Activated T-cell treated with anti-CD3 and anti-CD28 coated beads for 24 hours (primary cell): ENCODE measurements at regions not wholly inside any gene's neighbourhood (a gene's known extent, or its start where the extent isn't known, plus 50 kb on each side); places are given as distances from the start of the nearest gene placed in this dataset.

Source experiments
- DNase-seq: peaks from one replicate; pipeline ENCODE4 v3.0.0-alpha.2; 2020; ENCODE audit warnings: low read depth

DNA sequence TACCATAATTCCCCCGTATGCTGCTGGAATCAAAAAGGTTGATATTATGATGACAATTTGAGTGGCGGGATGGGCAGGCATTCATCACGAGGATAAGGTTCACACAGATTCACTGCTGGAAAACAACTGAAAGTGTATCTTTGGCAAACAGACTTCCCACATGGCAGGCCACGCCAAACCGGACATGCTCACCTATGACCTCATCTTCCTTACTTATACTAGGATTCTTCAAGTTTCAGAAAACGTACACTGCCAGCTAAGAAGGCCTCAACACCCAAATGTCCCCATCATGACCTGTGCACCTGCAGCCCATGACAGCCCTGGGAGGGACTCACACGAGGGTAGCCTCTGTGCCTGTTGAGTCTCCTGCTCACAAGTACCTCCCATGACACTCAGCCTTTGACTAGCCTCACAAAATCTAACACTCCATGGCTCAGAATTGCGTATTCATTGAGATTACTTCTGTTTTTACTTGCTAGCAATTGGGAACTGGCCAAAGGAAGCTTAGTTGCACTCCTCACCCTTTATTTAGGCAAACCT, 259.0 kb upstream of the GHITM start:
- no peak for DNase-seq

DNA sequence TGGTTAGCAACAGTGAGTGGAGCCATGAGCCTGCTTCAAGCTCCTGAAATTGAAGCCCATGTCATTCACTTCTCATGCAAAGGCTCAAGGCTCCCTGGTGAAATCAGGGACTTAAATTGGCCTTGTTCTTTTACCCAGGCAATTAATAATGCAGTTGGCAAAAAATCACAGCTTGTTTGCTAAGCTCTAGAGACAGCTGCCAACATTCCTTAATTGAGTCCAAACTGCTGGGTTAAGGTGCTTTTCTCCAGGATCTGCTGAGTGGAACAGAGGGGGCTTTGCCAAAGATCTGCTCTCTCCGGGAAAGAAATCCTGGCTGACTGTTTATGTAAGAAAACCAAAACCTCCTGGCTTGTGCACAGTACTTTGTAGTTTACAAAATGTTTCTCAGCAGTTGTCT, 257.6 kb upstream of the GHITM start:
- DNase-seq, result no peak

DNA sequence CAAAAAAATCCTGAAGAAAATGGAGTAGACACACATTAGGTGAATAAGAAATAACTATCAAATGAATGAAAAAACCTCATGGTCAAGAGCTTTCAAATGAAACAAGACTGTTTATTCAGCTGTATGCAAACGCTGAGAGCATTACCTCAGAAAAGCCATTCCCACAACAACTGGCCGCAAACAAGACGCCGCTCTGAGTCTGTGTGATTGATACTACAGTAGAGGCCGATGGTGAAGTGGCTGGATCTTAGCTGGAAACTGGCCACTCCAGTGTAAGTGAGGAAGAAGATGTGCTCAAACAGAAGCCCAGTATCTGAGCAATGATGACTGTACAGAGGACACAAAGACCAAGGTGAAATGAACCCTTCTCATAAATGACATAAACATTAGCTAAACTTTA, 252.4 kb upstream of the GHITM start:
- no peak for DNase-seq

DNA sequence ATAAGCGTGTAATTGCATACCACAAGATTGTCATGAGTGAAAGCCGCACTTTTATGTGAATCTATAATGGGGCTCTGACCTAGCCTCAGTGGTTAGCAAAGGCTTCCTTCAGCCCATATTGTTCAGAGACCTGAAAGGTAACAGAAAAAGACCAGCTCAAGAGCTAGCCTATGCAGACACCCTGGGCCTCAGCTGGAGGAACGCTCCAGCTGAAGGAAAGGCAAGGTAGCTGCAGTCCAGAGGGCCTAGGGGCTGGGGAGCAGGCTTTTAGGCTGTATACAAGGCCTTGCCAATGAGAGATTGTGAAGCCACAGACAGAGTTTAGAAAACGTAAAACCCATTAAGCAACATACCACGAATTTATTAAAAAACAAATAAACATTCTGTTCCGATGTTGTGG, 246.6 kb upstream of the GHITM start:
- no peak for DNase-seq

DNA sequence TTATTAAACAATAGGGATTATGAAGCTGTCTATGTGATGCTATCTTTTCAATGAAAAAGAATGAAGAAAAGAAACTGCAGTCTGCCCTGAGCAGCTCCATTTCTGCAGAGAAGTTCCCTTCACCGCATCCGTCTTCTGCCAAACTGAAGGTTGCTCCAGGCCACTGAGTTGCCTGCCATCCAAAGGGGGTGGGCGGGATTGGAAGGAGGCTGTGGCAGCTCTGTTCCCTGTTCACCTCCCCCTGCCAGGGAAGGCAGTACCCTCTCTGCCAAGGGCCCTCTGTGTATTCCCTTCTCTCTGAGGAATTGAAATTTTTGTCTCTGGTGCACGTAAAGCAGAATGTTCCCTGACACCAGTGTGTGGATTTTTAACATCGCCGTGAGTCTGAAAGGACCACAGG, 243.1 kb upstream of the GHITM start:
- no peak for DNase-seq

DNA sequence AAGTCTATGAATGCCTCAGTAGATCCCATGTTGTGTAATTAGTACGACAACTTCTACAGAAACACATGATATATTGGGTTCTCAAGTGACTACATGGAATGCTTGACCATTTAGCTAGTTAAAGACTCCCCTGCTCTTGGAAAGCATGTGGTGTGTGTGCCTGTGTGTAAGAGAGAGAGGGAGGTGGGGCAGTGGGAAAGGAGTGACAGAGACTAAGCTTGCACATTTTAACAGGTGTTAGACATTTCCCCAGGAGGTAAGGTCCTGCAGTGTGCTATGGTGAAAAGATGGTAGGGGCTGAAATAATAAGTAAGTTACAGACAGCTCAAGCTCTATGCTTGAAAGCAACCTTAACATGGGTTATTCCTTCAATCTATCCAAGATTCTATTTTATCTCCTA, 241.7 kb upstream of the GHITM start:
- DNase-seq, result no peak

DNA sequence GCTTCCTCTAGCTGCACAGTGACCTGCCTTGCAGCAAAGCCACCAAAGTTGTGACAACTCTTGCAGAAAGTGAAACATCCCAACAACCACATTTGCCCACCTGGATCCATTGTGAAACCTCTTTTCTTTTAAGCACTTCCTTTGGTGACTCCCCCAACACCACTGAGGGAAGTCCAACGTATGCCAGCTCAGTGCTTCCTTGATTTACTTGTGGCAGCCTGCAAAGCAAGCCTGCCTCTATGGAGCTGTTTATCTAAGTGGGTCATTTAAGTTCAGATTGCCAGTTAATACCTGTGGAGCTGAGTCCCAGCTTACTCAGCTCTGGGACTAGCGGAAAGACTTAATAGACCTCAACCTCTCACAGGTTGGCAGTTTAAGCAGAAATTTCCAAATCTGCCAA, 230.8 kb upstream of the GHITM start:
- DNase-seq, result no peak

DNA sequence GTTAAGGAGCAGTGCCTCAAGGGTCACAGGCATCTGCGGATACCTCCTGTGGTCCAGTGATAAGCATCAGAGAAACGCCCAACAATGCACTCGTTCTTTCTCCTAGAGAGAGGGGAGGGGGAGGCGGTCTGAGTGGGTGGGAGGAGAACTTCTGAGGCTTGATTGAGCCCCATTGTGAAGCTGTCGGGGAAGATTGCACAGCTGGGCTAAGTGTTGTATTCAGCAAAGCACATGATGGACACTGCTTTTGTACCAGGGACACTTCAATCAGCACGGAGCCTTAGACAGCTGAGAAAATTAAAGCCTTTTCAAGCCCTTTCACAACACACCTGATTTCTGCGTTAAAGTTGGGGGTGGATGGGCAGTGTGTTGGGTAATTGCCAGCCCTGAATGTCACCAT, 230.3 kb upstream of the GHITM start:
- DNase-seq, result no peak

DNA sequence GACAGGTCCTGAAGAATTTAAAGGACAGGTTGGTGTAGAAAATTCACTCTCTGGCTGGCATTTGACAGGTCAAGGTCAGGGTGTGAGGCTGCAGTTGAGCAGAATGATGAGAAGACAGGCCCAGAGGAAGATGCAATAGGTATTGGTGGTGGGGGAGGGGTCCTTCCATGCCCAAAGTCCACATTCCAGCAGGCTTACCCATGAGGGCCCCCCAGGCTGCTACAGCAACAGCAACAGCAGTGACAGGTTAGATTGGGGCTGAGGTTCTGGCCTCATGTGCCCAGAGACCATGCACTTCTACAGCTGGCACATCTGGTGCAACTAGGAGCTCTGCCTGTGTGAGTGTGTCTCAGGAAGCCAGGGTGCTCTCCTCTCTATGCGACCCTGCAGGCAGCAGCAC, 223.5 kb upstream of the GHITM start:
- DNase-seq, result no peak

DNA sequence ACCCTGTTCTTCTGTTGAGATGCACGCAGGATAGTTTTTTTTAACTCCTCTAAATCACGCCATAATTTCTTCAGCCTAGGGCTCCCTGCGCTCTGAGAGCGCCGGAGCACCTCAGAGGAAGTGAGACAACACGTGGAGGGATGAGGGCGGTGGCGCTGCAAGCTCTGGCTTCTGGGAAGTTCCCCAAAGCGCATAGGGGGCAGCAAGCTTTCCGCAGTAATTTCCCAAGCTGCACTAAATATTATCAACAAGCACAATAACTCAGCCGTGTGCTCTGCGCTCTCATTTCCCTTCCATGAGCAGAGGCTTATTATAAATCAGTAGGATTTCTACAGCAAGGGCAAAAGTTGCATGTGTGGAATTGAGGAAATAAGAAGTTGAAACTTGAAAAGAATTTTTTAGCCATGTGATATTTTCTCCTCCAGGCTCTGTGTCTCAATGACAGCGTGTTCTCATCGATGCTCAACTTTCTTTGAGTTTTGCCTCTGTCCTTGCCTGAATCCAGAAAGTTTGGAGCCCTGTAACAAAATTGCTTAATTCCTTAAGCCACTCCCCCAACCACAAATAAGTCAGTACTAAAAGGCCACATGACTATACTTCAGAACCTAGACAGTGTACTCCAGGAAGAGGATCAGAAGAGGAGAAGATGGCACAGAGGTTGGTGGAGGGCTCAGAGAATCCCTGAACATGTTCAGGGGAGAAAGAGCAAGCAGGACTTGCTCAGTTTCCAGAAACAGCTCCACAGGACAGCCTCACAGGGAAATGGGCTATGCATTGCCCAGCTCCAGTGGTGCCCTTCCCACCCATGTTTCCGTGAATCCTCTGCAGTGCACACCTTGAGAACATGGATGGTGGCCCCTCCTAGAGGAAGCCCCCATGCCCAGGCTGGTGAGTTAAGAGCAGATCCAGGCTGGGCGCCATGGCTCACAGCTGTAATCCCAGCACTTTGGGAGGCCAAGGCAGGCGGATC, 221.5 kb upstream of the GHITM start:
- DNase-seq, result no peak

DNA sequence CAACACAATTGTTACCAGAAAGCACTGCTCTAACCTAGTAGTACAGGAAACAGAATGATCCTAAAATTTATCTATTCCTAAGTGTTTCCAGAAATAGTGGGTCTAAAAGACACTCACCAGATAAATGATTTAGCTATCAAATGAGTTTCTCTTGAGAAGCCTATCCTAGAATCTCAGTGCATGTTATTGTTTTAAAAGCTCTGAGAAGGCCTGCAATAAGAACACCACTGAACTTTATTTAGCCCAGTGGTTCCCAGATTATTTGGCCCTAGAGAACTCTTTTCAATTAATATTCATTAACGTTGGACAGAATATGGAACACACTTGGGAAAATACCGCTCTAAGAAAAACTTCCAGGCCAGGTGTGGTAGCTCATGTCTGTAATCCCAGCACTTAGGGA, 220.1 kb upstream of the GHITM start:
- DNase-seq, result no peak

DNA sequence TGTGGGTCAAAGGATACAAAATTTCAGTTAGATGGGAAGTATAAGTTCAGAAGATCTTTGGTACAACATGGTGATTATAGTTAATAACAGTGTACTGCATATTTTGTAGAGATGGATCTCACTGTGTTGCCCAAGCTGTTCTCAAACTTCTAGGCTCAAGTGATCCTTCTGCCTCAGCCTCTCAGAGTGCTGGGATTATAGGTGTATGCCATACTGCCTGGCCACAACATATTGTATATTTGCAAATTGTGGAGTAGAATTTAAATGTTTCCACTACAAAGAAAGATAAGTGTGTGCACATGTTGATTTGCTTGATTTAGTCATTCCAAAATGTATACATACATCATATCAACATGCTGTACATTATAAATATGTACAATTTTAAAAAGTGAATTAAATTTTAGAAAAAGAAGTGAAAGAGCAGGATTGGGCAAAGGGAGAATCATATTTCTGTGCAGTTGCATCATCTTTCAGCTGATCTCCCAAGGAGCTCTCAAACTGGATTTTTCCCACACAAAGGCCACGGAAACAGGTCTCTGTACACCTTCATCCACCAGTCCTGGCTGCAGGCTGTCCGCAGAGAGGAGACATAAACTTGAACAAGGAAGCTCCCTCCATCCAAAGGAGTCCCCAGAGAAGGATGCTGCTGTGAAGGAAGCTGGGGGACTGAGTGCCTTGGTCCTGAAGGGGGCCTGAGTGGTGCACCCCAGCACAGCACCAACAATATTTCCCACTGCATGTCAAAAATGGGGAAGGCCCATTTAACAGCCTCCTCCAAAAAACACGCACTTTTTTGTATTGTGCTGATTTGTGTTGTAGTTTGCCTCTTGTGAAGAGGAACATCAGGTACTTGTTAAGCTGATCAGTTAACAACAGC, 217.1 kb upstream of the GHITM start:
- DNase-seq, result no peak

DNA sequence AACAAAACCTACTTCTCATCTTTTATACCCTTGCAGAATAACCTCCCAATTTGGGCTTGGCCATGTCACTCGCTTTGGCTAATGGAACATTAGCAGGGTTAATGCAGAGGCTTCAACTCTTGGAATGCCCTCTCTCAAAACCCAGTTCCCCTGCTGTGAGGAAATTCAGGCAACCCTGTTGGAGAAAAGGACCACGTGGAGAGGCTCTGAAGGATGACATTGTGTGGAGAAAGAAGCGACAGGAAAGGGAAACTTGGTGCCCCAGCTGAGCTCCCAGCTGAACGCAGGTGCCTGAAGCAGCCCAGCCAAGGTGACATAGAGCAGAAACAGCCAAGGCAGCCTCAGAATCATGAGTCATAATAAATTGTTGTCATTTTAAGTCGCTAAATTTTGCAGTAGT, 214.2 kb upstream of the GHITM start:
- no peak for DNase-seq

DNA sequence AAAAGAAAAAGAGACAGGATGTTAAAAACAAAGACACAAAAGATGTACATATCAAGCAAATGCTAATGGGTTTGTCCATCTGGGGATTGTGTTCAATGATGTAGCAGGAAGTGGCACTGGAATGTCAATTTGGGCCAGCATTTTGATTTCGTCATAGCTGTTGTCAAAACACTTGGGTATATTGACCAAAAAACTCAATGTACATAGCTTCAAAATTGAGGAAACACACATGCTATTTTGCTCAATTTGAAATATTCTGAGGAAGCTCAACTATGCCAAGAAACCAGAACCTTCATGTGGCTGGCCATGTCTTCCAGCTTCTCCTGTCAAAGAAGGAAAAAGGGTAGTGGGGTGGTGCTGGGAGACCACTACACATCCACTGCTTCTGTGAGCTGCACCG, 212.7 kb upstream of the GHITM start:
- DNase-seq, result no peak

DNA sequence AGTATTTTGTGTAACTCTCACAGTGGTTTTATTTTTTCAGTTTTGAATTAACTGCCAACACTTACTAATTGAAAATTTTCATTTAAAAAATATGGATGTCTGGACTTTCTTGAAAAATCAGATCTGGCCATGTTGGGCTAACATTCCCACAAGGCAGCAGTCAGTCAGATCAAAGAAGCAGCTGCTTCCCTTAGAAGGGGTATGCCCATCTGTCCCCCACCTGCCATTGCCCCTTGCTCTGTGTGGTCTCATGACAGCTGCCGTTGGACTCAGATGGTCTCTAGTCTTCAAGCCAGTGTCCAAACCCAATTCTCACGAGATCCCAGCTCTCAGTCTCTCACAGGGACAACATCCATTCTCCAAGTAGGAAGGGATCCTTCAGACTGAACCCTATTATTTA, 212.1 kb upstream of the GHITM start:
- no peak for DNase-seq

DNA sequence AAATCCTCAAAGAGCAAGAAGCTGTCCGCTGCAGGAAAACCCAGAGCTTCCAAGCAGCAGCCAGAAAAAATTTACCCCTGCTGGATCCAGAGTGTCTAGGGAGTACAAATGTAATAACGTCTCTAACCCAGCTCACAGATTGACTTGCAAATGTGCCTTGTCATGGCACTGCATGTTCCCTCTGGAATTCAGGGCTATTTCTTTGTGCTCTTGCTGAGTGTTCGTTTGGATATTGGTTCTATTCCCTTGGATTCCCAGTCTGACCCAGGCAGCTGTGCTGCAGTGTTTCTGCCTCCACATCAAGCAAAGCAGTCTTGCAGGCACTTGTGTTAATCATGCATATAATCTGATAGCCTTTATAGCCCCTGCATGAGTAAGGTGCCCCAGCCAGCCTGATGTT, 209.9 kb upstream of the GHITM start:
- DNase-seq, result no peak

DNA sequence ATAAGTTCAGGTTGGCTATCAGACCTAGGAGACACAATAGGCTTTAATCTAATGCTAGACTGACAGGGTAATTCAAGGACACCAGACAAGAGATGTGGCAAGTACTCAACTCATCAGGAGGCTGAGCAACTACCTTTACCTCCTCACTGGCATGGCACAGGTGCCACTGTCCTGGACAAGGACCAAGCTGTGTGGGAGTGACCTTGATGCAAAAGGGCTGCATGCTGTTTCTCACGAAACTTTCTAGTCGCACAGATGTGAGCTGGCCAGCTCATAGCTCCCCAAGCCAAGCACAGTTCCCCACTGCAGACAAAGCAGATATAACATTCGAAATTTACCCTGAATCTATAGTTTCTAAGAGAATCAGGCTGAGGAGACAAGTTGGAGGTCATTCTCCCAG, 207.6 kb upstream of the GHITM start:
- DNase-seq, result no peak

DNA sequence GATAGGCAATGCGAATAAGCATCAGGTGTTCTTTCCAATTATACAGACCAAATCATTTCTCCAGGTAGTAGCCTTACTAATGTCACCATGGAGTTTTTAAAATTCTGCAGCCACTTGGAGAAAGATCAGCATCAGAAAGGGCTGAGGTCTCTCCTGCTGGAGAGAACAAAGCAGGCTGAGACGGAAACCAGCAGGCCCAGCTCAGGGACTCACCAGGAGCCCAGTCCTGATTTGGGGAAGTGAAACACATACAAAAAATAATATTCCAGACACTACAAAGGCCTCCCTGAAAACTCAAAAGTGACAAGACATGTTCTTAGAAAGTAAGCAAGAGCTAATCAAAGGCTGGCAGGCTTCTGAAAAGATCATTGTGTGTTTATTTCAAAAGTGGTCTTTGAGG, 207.1 kb upstream of the GHITM start:
- no peak for DNase-seq

DNA sequence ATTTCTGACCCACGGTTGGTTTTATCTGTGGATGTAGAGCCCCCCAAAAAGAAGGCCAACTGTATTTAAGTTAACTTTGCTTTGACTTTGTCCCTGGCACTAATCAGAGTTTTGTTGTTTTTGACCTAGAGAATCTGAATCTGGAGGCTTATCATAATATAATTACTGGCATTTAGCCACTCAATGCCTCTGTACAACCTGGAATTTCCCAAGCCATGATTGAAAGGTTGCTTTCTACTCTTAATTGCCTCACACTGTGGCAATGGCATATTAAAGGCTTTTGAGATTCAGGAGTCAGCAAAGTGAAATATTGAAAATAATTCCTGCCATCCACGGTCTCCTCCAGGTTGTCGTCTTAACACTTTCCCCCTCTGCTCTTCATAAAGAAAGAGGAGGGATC, 205.2 kb upstream of the GHITM start:
- no peak for DNase-seq

DNA sequence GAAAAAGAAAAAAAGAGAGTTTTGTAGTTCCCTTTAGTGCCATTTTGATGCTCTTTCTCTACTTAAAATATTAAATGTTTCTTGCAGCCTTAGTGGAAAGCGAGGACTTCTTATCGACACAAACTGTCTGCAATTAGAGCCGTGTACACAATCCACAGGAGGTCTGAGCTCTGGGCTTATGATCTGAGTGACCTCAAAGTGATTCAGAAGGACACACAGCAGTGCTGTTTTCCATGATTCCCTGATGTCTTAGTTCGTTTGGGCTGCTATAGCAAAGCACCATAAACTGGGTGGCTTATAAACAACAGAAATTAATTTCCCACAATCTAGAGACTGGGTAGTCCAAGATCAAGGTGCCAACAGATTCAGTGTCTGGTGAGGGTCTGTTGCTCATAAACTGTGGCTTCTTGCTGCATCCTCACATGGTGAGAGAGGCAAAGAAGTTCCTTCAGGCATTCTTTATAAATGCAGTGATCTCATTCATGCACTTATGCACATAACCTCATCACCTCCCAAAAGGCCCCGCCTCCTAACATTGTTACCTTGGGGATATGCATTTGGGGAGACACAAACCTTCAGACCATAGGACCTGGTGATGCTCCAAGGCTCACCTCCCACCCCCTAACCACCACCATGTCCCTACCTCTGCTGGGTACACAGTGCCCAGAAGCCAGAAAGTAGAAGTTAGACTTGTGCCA, 204.5 kb upstream of the GHITM start:
- no peak for DNase-seq

DNA sequence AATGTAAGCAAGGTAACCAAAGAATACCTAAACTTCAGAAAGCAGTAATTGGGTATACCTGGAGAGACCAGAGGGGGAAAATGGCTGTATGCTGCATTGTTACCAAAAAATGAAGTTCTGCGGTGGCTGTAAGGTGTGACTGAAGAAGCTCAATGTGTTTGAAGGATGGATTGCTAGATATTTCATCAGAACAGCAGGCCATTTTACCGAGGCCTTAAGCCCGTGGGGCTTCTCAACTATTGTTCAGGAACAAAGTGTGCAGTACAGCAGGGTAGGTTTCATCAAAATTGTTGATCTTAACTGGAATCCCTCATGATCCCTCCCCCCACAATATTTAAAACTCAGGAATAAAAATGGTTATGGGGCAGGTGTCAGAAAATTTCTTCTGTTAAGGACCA, 204.0 kb upstream of the GHITM start:
- no peak for DNase-seq

DNA sequence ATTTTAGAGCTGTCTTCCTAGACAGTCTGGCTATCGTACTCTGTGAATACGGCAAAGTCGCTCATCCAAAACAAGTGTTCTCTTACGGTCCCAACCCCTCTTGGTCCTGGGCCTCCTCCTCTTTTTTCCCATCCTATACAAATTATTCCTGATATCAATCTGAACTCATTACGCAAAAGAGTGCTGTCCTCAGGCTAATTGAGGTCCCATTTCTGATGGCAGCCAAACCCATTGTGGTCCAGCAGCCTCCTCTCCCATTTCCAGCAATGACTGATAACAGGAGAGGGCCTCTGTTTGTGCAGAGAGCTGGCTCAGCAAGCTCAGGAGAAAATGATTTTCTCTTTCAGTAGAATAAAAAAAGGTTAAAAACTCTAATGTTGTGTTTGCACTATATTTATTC, 203.4 kb upstream of the GHITM start:
- no peak for DNase-seq
